NCI-H2171 (cell line): ENCODE measurements at regions not wholly inside any gene's neighbourhood (a gene's known extent, or its start where the extent isn't known, plus 50 kb on each side); places are given as distances from the start of the nearest gene placed in this dataset.
"Not testable (repeated sequence)": the region's sequence is repeated elsewhere in the genome, so short reads cannot be mapped to it uniquely, and the experiment has no call there.

Experiments
- DNase-seq: peaks from one replicate; lab custom pipeline; 2025; lab: John Stamatoyannopoulos, UW

- DNase-seq, result no peak
Observed at GRCh38 chr13:33411312-33411711, 125.8 kb upstream of the STARD13 start.

GRCh38 chr13:33415822-33416221 lies 130.3 kb upstream of the STARD13 start:
- DNase-seq, result no peak

- not testable (repeated sequence) for DNase-seq
Observed at GRCh38 chr13:33418224-33418953, 132.8 kb upstream of the STARD13 start.

GRCh38 chr13:33420117-33420516 lies 134.6 kb upstream of the STARD13 start:
- DNase-seq, result not testable (repeated sequence)

GRCh38 chr13:33426131-33426530 lies 140.6 kb upstream of the STARD13 start:
- DNase-seq, result no peak

DNA sequence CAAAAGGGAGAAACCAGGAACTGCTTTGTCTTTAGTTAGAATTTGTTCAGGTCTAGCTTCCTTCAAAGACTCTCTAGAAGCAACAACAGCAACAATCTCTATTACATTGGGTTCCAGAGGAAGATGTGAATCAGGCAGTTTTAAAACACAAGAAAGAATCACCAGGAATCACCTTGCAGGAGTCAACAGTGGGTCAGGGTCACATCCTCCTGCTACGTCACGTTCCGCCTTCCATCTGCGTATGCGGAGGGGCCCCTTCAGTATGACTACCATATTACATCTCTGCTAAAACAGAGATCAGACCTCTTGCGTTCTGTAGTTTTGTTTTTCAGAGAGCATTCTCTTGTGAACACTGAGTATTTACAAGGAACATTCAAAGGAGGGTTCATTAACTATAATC lies 147.8 kb upstream of the STARD13 start:
- no peak for DNase-seq

- DNase-seq, result no peak
Observed at GRCh38 chr13:33434676-33435075, 149.1 kb upstream of the STARD13 start.

- DNase-seq, result no peak
Observed at GRCh38 chr13:33435207-33435606, 149.7 kb upstream of the STARD13 start.

DNA sequence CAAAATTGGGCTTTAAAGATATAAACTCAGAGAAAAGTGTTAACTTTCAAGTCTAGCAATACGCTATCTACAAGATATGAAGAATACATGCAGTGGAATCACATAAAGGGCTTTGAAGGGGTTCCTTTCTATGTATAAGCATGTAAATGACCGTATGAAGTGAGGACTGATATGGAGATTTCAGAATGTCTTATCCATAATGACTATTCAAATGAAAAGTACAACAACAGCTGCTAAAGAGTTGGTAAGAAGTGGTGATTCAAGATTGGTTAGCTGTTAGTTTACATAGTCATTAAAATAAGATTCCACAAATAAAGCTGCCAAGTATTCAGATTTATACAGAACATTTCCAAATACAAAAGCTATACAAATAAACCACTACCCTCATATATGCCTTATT lies 153.4 kb upstream of the STARD13 start:
- no peak for DNase-seq

DNA sequence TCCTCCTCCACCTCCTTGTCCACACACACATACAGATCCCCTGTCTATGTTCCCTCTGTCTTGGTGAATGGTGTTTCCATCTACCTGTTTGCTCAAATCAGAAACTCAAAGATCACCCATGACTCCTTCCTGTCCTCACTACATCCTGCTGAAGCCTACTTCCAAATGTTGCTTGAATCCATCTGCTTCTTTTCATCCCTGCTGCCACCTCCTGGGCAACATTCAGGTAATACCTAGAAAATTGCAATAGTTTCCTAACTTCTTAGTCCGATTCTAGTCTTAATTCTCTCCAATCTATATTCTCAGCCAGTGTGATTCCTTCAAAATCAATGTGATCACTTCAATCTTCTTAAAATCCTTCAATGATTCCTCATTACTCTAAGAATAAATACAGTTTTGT lies 155.5 kb upstream of the STARD13 start:
- DNase-seq, result no peak

GRCh38 chr13:33445024-33445423 lies 159.5 kb upstream of the STARD13 start:
- DNase-seq, result no peak

- DNase-seq, result no peak
Observed at GRCh38 chr13:33445476-33445875, 159.9 kb upstream of the STARD13 start.

GRCh38 chr13:33446821-33447725 lies 161.5 kb upstream of the STARD13 start:
- no peak for DNase-seq

DNA sequence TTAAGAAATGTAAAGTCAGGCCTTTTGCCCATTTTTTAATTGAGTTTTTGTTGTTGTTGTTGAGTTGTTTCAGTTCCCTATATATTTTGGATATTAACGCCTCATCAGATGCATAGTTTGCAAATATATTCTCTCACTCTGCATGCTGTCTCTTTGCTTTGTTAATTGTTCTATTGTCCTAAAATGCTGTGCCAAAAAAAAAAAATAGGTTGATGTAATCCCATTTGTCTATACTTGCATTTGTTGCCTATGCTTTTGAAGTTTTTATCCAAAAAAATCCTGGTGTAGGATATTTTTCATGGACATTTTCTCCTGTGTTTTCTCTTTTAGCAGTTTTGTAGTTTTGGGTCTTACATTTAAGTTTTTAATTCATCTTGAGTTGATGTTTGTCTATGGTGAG lies 163.3 kb upstream of the STARD13 start:
- no peak for DNase-seq

DNA sequence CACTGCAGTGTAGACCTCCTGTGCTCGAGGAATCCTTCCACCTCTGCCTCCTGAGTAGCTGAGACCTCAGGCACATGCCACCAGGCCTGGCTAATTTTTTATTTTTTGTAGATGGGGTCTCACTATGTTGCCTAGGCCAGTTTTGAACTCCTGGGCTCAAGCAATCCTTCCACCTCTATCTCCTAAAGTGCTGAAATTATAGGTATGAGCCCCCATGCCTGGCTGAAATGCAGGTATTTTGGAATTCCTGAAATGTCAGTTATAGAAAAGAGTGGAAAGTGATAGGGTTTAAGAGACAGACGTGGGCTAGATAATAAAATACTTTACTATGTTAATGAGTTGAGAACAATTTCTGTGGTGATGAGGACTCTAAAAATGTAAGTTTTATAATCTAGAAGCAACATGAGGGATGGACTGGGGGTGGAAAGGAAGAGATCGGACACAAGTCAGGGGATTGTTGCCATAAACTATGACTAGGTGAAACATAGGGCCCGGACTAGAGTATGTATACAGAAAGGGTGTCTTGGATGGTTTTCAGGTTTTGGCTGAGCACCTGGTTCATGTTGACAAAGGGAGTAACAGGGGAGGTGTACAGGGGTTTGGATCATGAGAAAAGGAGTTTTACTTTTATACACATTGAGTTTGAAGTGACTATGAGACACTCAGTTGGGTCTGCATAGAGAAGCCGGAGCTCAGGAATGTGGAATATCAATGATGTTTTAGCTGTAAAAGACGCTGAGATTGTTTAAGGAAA lies 165.6 kb upstream of the STARD13 start:
- DNase-seq, result no peak

GRCh38 chr13:33452873-33453517 lies 167.4 kb upstream of the STARD13 start:
- DNase-seq, result no peak

- DNase-seq, result no peak
Observed at GRCh38 chr13:33453936-33454335, 168.4 kb upstream of the STARD13 start.

DNA sequence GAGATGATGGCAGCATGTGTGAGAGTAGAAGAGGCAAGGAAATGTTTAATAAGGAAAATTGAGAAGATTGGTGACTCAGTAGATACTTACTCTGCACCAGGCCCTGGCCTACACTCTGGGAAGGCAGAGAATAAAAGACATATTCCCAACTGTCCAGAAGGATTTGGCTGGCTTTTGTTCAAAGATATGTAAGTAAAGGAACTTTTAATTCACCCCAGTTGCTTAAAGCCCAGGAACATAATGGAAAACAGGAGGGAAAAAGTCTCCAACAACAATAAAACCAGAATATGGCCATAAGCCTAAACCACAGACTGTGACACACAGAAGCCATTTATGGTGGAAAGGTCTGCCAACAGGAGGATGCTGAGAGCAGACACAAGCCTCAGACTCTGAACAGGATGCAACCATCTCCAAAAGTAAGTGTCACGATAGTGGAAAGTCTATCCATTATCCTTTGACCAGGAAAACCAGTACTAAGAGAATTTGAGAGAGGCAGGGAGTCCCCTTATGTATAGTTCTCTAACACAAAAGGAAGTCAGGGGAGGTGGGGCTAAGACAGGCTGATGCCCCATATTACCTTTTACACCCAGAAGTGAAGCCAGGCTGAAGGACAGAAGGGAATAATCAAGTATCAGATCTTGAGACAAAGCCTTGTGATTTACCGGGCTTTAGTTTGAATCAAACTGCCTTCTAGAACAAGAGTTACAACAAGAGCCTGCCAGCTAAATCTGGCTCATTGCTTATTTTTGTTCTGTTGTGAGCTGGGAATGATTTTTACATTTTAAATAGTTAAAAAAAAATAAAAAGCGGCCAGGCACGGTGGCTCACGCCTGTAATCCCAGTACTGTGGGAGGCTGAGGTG lies 169.5 kb upstream of the STARD13 start:
- no peak for DNase-seq

DNA sequence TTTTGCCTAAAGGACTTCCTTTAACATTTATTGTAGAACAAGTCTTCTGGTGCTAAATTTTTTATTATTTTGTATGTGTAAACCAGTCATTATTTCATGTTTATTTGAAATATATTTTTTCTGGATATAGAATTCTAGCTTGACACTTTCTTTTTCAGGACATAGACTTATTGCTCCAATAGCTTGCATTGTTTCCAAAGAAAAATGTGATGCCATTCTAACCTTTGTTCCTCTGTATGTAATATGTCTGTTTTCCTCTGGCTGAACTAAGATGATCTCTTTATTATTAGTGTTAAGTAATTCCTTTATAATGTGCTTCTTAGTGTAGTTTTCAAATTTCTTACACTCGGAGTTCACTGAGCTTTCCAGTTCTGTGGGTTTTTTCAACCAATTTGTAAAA lies 174.1 kb upstream of the STARD13 start:
- DNase-seq, result no peak

DNA sequence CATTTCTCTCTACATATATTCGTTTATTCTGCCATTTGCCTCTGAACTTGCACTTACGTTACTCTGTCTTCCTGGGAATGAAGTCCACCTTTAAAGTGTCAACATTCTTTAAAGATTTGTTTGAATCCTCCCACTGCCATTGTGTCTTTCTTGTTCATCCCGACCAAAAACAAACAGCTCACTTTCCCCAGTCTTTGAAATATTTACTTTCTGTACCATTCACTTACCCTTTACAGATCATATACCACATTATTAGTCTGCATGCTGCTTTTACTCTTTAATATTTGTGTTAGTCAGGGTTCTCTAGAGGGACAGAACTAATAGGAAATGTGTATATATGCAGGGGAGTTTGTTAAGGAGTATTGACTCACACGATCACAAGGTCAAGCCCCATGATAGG lies 176.6 kb upstream of the STARD13 start:
- DNase-seq, result no peak

GRCh38 chr13:33464345-33464744 lies 178.8 kb upstream of the STARD13 start:
- DNase-seq, result no peak
